NB4 (cell line): ENCODE measurements at regions not wholly inside any gene's neighbourhood (a gene's known extent, or its start where the extent isn't known, plus 50 kb on each side); places are given as distances from the start of the nearest gene placed in this dataset.
A peak's percentile ranks its signal among the peaks of the same experiment; 100 is the strongest.
"Not testable (repeated sequence)": the region's sequence is repeated elsewhere in the genome, so short reads cannot be mapped to it uniquely, and the experiment has no call there.

Experiments used
- DNase-seq: peaks from one replicate; pipeline ENCODE4 v3.0.0; 2010; ENCODE audit warnings: low read depth
- H3K4me3 ChIP-seq: one replicate; pipeline ENCODE4 v1.5.1; 2011; ENCODE audit warnings: mild to moderate bottlenecking, low read depth, low read length, moderate library complexity
- MYC ChIP-seq: IDR thresholded peaks from 2 replicates; pipeline ENCODE4 v1.6.1; 2011; ENCODE audit warnings: low read depth, low read length
- POLR2A ChIP-seq: IDR thresholded peaks from 2 replicates; pipeline ENCODE4 v1.6.1; 2011; ENCODE audit warnings: mild to moderate bottlenecking; ENCODE audit not compliant: insufficient read length; ENCODE audit errors: extremely low read depth
- TF ChIP-seq, protein P1 (sequence below): IDR thresholded peaks from one replicate; pipeline ENCODE4 v1.5.1; 2012; ENCODE audit warnings: low read depth, low read length
- TF ChIP-seq, protein P2 (sequence below): IDR thresholded peaks from 2 replicates; pipeline ENCODE4 v1.6.1; 2011; ENCODE audit warnings: low read depth, low read length

DNA sequence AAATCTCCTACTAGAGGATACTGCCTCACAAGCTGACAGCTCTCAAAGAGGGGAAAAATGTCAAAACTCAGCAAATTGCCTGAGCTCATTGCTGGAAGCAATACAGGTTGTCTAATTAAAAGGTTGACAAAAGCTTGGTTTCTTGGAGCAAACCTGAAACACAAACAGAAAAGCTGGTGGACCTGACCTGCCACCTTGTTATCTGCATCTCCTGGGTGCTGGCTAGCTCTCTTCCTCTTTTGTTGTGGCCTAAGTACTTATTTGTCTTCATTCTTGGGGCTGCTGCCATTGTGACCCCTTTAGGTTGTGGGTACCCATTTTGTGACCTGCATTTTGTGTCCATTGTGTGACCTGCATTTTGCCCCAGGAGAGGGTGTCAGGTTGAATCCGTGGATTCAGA is 184.5 kb downstream of the KIT start:
- no peak for DNase-seq
- TF ChIP-seq, protein P1, sequence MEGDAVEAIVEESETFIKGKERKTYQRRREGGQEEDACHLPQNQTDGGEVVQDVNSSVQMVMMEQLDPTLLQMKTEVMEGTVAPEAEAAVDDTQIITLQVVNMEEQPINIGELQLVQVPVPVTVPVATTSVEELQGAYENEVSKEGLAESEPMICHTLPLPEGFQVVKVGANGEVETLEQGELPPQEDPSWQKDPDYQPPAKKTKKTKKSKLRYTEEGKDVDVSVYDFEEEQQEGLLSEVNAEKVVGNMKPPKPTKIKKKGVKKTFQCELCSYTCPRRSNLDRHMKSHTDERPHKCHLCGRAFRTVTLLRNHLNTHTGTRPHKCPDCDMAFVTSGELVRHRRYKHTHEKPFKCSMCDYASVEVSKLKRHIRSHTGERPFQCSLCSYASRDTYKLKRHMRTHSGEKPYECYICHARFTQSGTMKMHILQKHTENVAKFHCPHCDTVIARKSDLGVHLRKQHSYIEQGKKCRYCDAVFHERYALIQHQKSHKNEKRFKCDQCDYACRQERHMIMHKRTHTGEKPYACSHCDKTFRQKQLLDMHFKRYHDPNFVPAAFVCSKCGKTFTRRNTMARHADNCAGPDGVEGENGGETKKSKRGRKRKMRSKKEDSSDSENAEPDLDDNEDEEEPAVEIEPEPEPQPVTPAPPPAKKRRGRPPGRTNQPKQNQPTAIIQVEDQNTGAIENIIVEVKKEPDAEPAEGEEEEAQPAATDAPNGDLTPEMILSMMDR, result no peak
- TF ChIP-seq POLR2A (no peak), MYC (no peak)
- TF ChIP-seq, protein P2, sequence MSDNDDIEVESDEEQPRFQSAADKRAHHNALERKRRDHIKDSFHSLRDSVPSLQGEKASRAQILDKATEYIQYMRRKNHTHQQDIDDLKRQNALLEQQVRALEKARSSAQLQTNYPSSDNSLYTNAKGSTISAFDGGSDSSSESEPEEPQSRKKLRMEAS, result no peak

DNA sequence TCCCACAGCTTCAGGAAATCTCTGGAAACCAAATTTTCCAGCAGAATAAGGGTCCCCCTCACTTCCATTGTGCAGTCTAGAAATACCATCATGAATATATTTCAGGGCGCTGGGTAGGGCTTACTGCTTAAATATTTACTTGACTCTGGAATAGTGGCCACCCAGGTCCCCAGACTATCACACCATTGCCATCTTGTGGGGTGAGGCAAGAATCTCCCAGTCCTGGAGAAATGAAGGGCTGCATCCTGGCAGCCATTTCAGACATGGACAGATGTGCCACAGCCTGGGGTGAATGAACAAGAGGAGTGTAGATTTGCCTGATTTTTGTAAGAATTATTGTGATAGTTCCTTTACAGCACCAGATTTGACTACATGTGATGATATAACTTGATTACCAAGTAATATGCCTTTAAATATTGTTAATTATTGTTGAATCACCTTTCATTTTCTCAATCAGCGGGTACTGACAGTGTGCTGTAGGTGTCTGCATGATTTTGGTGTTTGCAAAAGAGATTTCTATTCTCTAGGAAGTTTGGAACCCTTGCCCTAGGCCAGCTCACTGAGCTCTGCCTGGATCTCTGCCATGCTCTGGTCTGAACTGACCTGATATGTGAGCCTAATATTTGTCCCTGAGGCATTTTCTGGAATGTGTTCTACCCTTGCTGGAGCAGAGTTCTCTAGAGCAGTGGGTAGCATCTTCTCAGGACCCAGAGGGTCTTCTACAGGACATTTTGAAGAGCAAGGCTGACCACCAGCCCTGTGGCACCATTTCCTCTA is 183.4 kb downstream of the KIT start:
- H3K4me3 ChIP-seq, result no peak overlapping the region
- peak; percentile 45 for DNase-seq
- TF ChIP-seq POLR2A (no peak), MYC (no peak)
- TF ChIP-seq, protein P1, result peak; percentile 9

More for the DNA sequence above, 184.5 kb downstream of the KIT start:
- no peak overlapping the region for H3K4me3 ChIP-seq

DNA sequence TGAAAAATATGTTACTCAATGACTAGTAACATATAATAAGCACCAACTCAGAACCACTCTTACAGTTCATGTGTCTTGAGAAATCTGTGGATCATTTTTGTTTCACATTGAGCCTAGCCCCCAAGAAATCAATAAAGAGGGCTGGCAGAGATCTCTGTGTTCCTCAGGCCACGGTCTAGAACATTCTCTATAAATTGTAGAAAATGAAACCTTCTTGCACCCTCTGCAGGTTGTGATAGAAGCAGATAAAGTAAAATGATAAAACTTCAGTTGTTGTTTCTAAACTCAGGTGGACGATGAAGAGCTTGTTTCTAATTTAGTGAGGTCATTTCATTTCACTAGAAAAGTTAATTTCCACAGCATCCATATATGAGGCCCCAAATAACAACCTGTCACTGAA is 182.7 kb downstream of the KIT start:
- no peak for DNase-seq
- no peak overlapping the region for H3K4me3 ChIP-seq

DNA sequence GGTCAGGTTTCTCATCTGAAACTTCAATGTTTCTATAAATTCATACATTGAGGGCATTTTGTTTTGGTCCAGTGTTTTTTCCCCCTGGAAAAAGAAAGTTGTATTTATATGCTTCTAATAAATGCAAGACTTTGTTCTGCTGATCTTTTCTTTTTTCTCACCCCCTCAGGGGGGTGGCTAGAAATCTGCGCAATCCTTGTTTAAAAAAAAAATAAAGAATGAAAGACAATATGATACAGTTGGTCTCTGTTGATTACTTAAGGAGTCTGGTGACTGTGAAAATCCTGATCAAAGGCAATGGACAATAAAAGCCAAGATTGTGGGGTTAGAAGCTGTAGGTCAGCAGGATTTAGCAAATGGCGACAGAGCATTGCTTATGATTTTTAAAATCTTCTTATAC is 180.5 kb downstream of the KIT start:
- DNase-seq, result no peak
- TF ChIP-seq, protein P1, result no peak
- TF ChIP-seq MYC (no peak), POLR2A (no peak)
- TF ChIP-seq, protein P2, result no peak
- no peak overlapping the region for H3K4me3 ChIP-seq

More for the DNA sequence above, 182.7 kb downstream of the KIT start:
- TF ChIP-seq, protein P1, result no peak
- TF ChIP-seq MYC (no peak), POLR2A (no peak)
- TF ChIP-seq, protein P2, result no peak

DNA sequence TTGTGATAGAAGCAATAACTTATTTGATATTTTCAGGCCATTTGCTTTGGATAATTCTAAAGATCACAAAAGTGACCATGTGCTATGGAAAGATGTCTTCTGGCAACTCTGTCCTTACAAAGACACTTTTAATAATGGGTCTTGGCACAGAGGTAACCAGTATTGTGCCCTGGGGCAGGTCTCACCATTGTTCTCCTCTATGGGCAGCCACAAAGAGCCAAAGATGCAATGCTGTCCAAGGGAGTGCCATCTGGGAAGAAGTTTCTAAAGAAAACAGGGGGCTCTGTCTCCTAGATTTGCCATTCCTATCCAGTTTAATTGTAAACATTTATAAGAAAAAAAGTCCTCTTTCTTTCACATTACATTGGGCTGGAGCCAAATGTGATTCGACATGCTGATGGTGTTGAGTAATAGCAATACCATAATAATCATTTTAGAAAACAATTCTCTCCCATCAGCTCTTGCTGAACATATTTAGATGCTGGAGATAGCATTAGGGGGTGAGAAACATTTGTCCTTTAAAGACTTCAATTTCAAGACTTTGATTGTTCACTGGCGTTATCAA is 179.9 kb downstream of the KIT start:
- no peak overlapping the region for H3K4me3 ChIP-seq
- TF ChIP-seq, protein P2, result no peak
- TF ChIP-seq MYC (no peak), POLR2A (no peak)
- TF ChIP-seq, protein P1, result no peak
- no peak for DNase-seq

DNA sequence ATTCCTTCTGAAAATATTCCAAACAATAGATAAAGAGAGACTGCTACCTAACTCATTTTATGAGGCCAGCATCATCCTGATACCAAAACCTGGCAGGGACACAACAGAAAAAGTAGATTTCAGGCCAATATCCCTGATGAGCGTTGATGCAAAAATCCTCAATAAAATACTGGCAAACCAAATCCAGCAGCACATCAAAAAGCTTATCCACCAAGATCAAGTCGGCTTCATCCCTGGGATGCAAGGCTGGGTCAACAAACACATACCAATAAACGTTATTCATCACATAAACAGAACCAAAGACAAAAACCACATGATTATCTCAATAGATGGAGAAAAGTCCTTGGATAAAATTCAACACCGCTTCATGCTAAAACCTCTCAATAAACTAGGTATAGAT is 170.6 kb downstream of the KIT start:
- not testable (repeated sequence) for H3K4me3 ChIP-seq, DNase-seq
